Upper lobe of left lung (tissue), 4 donors: ENCODE measurements at regions not wholly inside any gene's neighbourhood (a gene's known extent, or its start where the extent isn't known, plus 50 kb on each side); places are given as distances from the start of the nearest gene placed in this dataset.

ENCODE experiments used
- EP300 ChIP-seq, 4 donors: sonication (generic); formaldehyde crosslinking; IDR thresholded peaks; one replicate each; pipeline ENCODE4 v1.5.1; 2017; ENCODE audit warnings: antibody characterized with exemption in 4 of 4, control low read depth in 2 of 4
- POLR2A ChIP-seq, 4 donors: fragments of 450-650 bp; IDR thresholded peaks; one replicate each; pipeline ENCODE4 v1.5.1; 2016 to 2017; ENCODE audit warnings: antibody characterized with exemption in 4 of 4, mild to moderate bottlenecking in 2 of 4
- POLR2AphosphoS5 ChIP-seq, 2 donors: sonication (generic); formaldehyde crosslinking; IDR thresholded peaks; one replicate each; pipeline ENCODE4 v1.5.1; 2017; ENCODE audit warnings: antibody characterized with exemption in 2 of 2
- TF ChIP-seq, protein P1 (sequence below), 6 experiments: fragments of 450-650 bp in 4 of 6; fragments of 200-600 bp in 2 of 6; sonication (generic) in 2 of 6; IDR thresholded peaks; one replicate each; pipeline ENCODE4 v1.5.1; 2016 to 2019; ENCODE audit warnings: antibody characterized with exemption in 6 of 6

- TF ChIP-seq, protein P1, sequence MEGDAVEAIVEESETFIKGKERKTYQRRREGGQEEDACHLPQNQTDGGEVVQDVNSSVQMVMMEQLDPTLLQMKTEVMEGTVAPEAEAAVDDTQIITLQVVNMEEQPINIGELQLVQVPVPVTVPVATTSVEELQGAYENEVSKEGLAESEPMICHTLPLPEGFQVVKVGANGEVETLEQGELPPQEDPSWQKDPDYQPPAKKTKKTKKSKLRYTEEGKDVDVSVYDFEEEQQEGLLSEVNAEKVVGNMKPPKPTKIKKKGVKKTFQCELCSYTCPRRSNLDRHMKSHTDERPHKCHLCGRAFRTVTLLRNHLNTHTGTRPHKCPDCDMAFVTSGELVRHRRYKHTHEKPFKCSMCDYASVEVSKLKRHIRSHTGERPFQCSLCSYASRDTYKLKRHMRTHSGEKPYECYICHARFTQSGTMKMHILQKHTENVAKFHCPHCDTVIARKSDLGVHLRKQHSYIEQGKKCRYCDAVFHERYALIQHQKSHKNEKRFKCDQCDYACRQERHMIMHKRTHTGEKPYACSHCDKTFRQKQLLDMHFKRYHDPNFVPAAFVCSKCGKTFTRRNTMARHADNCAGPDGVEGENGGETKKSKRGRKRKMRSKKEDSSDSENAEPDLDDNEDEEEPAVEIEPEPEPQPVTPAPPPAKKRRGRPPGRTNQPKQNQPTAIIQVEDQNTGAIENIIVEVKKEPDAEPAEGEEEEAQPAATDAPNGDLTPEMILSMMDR (IDR thresholded peaks at IDR 0.05) = no peak
- no peak for TF ChIP-seq POLR2A (IDR thresholded peaks at IDR 0.05)
- no peak for TF ChIP-seq EP300 (IDR thresholded peaks at IDR 0.05)
- TF ChIP-seq POLR2AphosphoS5 (IDR thresholded peaks at IDR 0.05) = no peak
These were observed 662.5 kb upstream of the SOX9 start for GRCh38 chr17:71458322-71458721.
